K562 (cell line): ENCODE measurements at regions not wholly inside any gene's neighbourhood (a gene's known extent, or its start where the extent isn't known, plus 50 kb on each side); places are given as distances from the start of the nearest gene placed in this dataset.
"Not testable (repeated sequence)": the region's sequence is repeated elsewhere in the genome, so short reads cannot be mapped to it uniquely, and the experiment has no call there.

ENCODE experiments used
- ATAC-seq: fragments of 200-7000 bp; cut with Tn5 transposase; 3 replicates; pipeline ENCODE4 v1.9.1; 2020; ENCODE audit warnings: moderate library complexity
- BruUV-seq: library from RNA; stranded (reverse); fragments of 400-500 nt; replicated peaks from 2 replicates; lab custom pipeline; 2021; lab: Mats Ljungman, UMichigan
- CTCF ChIA-PET: fragments of 300-600 bp; formaldehyde crosslinking; extraction: SDS; loops from one replicate; lab custom pipeline; 2021; ENCODE audit warnings: low intra/inter-chr PET ratio; lab: Yijun Ruan, JAX
- POLR2A ChIA-PET: fragments of 300-600, 350-650 bp; sonication (Branson Sonifier 250); formaldehyde crosslinking; extraction: SDS; loops from one replicate; lab custom pipeline; 2021; ENCODE audit warnings: antibody characterized with exemption, inconsistent platforms; lab: Yijun Ruan, JAX
- DNase-seq, 4 experiments: peaks; one replicate each; pipeline versions ENCODE4 v3.0.0 to v3.0.0-alpha.2; 2011 to 2018; ENCODE audit warnings: low spot score in 3 of 4, mixed read lengths in 3 of 4; ENCODE audit errors: extremely low read depth in 1 of 4
- FAIRE-seq: peaks from 2 replicates; lab custom pipeline; 2011; peaks lifted over from hg19 to GRCh38; lab: Jason Lieb, UNC
- H2AFZ ChIP-seq: 2 replicates; pipeline ENCODE4 v1.6.0; 2011; ENCODE audit warnings: low read depth, low read length, control low read depth, inconsistent platforms
- H3K27ac ChIP-seq: fragments of 200-600 bp; 3 replicates; pipeline ENCODE4 v1.8.0; 2011; ENCODE audit warnings: low read depth, mild to moderate bottlenecking, control low read depth, inconsistent platforms, low read length, moderate library complexity, mixed read lengths; ENCODE audit errors: extremely low read depth
- H3K27me3 ChIP-seq, 2 experiments: fragments of 300-600 bp in 1 of 2; 2 replicates in 1 of 2; 3 replicates in 1 of 2; pipeline versions ENCODE4 v1.6.0 to v1.8.0; 2011; ENCODE audit warnings: inconsistent platforms in 2 of 2, low read length in 2 of 2, mild to moderate bottlenecking in 1 of 2, mixed read lengths in 1 of 2, moderate library complexity in 1 of 2; ENCODE audit not compliant: control insufficient read depth in 2 of 2, insufficient read depth in 2 of 2
- H3K36me3 ChIP-seq: fragments of 300-600 bp; 3 replicates; pipeline ENCODE4 v1.8.0; 2011; ENCODE audit warnings: mild to moderate bottlenecking, low read length, inconsistent platforms; ENCODE audit not compliant: control insufficient read depth, insufficient read depth
- H3K4me1 ChIP-seq, 2 experiments: fragments of 200-600 bp in 1 of 2; replicated peaks in 1 of 2; 2 replicates in 1 of 2; 3 replicates in 1 of 2; pipeline versions ENCODE4 v1.5.1 to v1.8.0; 2011; ENCODE audit warnings: inconsistent platforms in 2 of 2, low read length in 2 of 2, mild to moderate bottlenecking in 1 of 2, mixed read lengths in 1 of 2, moderate library complexity in 1 of 2; ENCODE audit not compliant: control insufficient read depth in 2 of 2, insufficient read depth in 2 of 2
- H3K4me2 ChIP-seq: 2 replicates; pipeline ENCODE4 v1.6.1; 2011; ENCODE audit warnings: low read length, control low read depth, inconsistent platforms, mixed read lengths; ENCODE audit not compliant: insufficient read depth
- H3K4me3 ChIP-seq: fragments of 200-600 bp; sonication (generic), shearing (Covaris generic); 2 replicates; pipeline ENCODE4 v1.5.1; 2016; ENCODE audit warnings: control low read depth, inconsistent platforms
- H3K79me2 ChIP-seq: fragments of 200-600 bp; 3 replicates; pipeline ENCODE4 v1.8.0; 2011; ENCODE audit warnings: low read length, inconsistent platforms; ENCODE audit not compliant: control insufficient read depth, insufficient read depth
- H3K9ac ChIP-seq, 2 experiments: 2 replicates each; pipeline versions ENCODE4 v1.6.0 to v1.6.1; 2011; ENCODE audit warnings: low read depth in 2 of 2, low read length in 2 of 2, control low read depth in 1 of 2, inconsistent platforms in 1 of 2, mild to moderate bottlenecking in 1 of 2, mixed read lengths in 1 of 2; ENCODE audit not compliant: insufficient read depth in 1 of 2
- H3K9me1 ChIP-seq: one replicate; pipeline ENCODE4 v1.6.0; 2011; ENCODE audit warnings: inconsistent platforms, mild to moderate bottlenecking, low read length, moderate library complexity; ENCODE audit not compliant: control insufficient read depth, insufficient read depth
- H3K9me3 ChIP-seq: replicated peaks from 2 replicates; pipeline ENCODE4 v1.5.1; 2011; ENCODE audit warnings: low read depth, low read length, inconsistent platforms; ENCODE audit not compliant: control insufficient read depth, insufficient read depth
- H4K20me1 ChIP-seq: replicated peaks from 2 replicates; pipeline ENCODE4 v1.6.1; 2011; ENCODE audit warnings: low read length, inconsistent platforms, mixed read lengths; ENCODE audit not compliant: control insufficient read depth, insufficient read depth
- WGBS: fragments of 100-300 bp; shearing (Covaris generic); methylation state at CpG from one replicate; pipeline ENCODE4 v1.1.6; 2016; ENCODE audit warnings: low coverage, mixed read lengths; ENCODE audit not compliant: insufficient coverage; ENCODE audit errors: missing lambda C conversion rate; 5-methylcytosine and 5-hydroxymethylcytosine counted together
- in situ Hi-C: fragments of 300-500 bp; cut with MboI; formaldehyde crosslinking; loops from 4 replicates; pipeline ENCODE4 v1.15.0; 2018; ENCODE audit warnings: inconsistent platforms, mixed read lengths
- intact Hi-C: fragments of 100-400 bp; cut with micrococcal nuclease; formaldehyde crosslinking; loops from 2 replicates; pipeline ENCODE4 v1.14.2; 2022

- H3K4me2 ChIP-seq, DNase-seq, FAIRE-seq, H3K27ac ChIP-seq, H3K9ac ChIP-seq, H3K9me1 ChIP-seq, H4K20me1 ChIP-seq, in situ Hi-C loops, H3K4me1 ChIP-seq, BruUV-seq, ATAC-seq, H3K36me3 ChIP-seq, H3K9me3 ChIP-seq, H3K27me3 ChIP-seq, POLR2A ChIA-PET, CTCF ChIA-PET, H3K79me2 ChIP-seq, H3K4me3 ChIP-seq, H2AFZ ChIP-seq, intact Hi-C loops: not testable (repeated sequence)
- WGBS: 0% methylated on average over 4 of the region's 4 CpGs
These were observed 413.3 kb downstream of the PRIM2 start for GRCh38 chr6:57730726-57731125.

- FAIRE-seq, H3K9me3 ChIP-seq, H3K27me3 ChIP-seq, H3K4me3 ChIP-seq, H3K36me3 ChIP-seq, H4K20me1 ChIP-seq, H3K4me1 ChIP-seq, CTCF ChIA-PET, intact Hi-C loops, BruUV-seq, ATAC-seq, POLR2A ChIA-PET, H3K4me2 ChIP-seq, H2AFZ ChIP-seq, H3K9me1 ChIP-seq, in situ Hi-C loops, H3K9ac ChIP-seq, H3K79me2 ChIP-seq, H3K27ac ChIP-seq, DNase-seq: not testable (repeated sequence)
- WGBS: 3% methylated on average over 4 of the region's 5 CpGs
These were observed 430.3 kb downstream of the PRIM2 start for GRCh38 chr6:57747716-57748115.

GRCh38 chr6:57759850-57760249 is 442.4 kb downstream of the PRIM2 start:
- FAIRE-seq, POLR2A ChIA-PET: not testable (repeated sequence)

More at GRCh38 chr6:57759850-57760249, 442.4 kb downstream of the PRIM2 start:
- H2AFZ ChIP-seq, BruUV-seq, H3K4me3 ChIP-seq, in situ Hi-C loops, H3K27ac ChIP-seq, H3K9ac ChIP-seq, DNase-seq, H3K27me3 ChIP-seq, CTCF ChIA-PET, H3K4me2 ChIP-seq, H3K79me2 ChIP-seq, H4K20me1 ChIP-seq, H3K36me3 ChIP-seq, ATAC-seq, intact Hi-C loops, H3K9me3 ChIP-seq, H3K4me1 ChIP-seq, H3K9me1 ChIP-seq: not testable (repeated sequence)
- 0% methylated on average over 1 of the region's 1 CpG for WGBS
